Middle frontal gyrus (tissue), 1 donor: ENCODE measurements at regions not wholly inside any gene's neighbourhood (a gene's known extent, or its start where the extent isn't known, plus 50 kb on each side); places are given as distances from the start of the nearest gene placed in this dataset.
"Not testable (repeated sequence)": the region's sequence is repeated elsewhere in the genome, so short reads cannot be mapped to it uniquely, and the experiment has no call there.

Source experiments
- DNase-seq: peaks from one replicate; pipeline ENCODE4 v3.0.0-alpha.2; 2015; ENCODE audit warnings: low spot score; ENCODE audit errors: extremely low spot score

DNA sequence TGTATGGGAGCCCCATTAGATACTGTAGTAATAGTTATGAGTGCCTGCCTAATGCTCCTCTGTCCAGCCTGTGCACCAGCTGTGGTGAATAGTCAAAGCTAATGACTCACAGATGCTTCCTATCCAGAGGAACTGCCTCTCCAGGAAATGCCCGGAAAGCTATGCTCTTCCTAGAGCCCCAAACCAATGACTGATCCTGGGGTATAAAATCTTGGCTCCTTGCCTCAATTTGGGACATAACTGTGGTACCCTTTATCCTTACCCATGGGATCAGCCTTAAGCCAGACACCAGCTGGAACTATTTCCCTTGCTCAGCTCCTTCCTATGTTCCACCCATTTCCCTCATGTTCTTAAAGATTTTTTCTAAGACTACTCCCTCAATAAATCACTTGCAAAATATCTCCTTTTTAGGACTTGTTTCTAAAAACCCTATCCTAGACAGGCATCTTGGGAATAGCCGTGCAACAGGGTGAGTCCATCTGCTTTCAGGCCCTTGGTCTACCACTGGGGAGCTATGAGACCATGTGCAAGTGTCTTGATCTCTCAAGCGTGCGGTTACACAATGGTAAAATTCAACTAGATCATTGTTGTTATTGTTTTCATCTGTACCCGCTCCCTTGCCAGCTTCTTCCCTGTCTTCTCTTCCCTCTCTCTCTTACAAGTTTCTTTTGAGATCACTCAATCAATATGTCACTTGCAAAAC is 283.7 kb downstream of the BTBD3 start:
- DNase-seq: no peak

DNA sequence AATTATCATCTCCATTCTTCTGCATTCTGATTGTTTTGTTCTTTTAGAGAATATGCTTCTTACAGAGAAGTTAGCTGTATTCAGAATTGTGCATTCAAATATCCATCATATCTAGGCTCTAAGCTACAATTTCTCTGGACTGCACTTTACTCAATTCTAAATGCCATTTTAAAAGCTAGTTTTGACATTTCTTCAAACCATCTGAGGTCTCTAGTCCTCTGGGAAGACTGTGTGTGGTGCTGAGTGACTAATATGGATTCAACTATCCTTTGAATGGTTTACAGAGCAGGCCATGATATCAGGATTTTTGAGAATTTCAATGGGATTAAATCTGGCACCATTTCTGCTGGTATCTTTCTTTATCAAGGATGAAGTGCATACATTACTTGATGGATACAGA is 285.7 kb downstream of the BTBD3 start:
- no peak for DNase-seq

DNA sequence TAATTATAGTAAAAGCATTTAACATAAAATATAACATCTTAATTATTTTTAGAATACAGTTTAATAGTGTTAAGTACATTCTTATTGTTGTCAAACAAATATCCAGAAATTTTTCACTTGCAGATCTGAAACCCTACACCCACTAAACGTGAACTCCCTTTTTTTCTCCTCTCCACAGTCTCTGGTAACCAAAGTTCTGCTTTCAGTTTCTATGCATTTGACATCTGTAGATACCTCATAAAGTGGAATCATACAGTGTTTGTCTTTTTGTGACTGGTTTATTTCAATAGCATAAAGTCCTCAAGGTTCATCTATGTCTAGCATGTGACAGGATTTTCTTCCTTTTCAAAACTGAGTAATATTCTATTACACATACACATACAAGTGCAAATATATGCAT is 286.3 kb downstream of the BTBD3 start:
- no peak for DNase-seq

DNA sequence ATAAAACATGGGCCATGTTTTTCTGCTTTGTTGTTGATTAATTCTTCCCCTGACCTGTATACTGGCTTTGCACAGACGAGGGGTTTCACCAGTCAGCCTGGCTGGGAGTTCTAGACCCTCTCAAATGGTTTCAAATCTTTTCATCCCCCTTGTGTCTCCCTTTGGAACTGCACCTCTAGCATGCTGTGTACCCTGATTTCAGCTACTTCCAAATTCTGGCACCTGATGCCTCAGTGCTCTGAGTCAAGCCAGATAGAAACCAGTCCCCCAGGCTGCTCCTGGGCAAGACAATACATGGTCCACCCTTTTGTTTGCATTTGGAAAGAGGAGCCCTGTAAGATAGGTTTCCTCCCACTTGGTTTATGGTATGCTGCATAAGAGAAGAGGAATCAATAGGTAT is 290.2 kb downstream of the BTBD3 start:
- no peak for DNase-seq

DNA sequence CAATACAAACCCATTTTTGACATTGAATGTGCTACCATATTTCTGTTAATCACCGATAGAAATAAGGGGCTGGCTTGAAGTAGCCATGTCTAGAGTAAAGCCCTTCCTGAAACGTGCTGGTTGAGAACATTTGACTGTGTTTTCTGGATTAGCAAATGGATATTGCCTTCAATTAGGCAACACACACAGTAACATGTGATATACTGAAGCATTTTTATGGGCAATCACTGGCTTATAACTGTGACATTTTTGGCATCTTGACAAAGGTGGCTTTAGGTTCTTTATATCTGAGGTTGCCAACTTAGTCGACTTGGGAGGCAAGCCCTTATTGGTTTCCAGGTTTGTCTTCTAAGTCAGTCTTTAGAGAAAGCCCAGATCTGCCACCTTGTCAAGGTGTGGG is 292.9 kb downstream of the BTBD3 start:
- DNase-seq: no peak

DNA sequence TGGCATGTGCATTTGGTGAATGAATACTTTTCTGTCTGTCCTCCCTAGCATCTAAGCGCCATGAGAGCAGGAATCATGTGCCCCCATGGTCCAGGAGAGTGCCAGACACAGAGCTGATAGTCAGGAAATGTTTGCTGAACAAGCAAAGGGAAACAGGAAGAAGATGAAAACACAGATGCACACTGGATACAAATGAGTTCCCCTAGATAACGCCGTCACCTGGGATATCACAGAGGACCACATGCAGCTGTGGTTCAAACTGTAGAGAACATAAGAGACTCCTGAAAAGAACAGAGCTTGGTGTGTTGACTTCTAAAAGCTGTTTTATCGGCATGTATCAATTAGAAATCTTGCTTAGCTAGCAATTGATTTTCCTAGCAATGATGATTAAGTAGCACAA is 293.7 kb downstream of the BTBD3 start:
- DNase-seq: no peak

DNA sequence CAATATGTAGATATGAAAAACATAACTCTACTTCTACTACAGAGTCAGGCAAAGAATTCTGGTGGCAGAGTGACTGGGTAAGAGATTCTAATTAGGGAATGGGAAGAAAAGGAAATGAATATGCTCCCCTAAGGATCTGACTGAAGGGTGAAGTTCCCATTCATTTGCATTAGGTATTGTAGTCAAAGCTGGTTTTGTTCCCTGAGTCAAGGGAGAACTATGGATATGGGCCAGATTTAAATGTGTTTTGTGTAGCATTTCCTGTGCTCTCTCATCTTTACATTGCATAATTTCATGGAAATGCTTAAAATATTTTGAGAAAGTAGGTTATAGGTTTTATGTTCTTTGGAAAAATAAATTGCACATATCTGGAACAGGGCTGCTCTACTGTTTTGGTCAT is 299.7 kb downstream of the BTBD3 start:
- no peak for DNase-seq

DNA sequence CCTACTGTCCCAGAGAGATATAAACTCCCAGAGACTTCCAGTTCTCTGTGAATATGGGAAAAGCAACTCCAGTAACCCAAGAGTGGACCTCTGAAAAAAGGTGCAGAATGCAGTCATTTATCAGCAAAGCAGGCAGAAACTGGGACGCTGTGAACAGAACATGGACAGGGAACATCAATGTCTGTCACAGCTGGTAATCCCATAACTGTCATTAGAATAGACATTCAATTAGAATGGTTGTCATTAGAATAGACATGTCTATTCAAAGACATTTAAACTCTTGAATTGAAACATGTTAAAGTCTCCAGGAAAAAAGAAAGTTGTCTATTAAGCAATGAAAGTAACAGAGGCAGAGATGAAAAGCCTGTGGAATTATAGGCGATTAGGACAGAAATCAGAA is 302.1 kb downstream of the BTBD3 start:
- no peak for DNase-seq

DNA sequence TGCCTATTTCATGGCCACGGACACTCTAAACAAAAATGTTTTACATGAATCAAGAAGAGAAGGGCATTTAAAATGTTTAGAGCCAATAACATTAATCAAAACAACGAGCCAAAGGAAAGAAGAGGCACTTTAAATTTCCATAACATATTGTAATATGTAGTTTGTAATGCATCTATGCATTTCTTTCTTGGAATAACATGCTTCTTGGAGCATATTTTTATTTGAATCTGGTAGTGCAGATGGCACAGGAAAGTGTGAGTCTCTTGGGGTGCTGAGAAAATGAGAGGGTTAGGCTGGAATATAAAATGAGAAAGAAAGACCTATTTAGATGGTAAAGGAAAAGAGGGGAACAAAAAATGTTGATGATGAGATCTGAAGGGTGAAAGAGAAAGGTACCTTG is 305.4 kb downstream of the BTBD3 start:
- peak; percentile 26 for DNase-seq

DNA sequence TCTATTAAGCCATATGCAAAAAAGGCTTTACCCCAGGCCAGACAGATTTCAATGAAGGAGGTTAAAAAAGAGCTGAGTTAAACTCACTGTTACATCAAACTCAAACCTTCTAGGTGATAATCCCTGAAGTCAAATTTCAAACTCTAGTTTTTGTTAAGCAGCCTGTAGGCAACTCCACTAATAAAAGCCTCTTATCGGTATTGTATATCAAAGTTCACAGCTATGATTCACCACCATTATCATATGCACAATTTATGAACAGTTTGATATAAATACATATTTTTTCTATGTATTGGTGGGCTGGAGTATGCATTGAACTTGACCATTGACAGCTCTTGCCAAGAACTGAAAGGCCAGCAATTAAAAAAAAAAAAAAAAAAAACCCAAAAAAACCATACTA is 308.2 kb downstream of the BTBD3 start:
- no peak for DNase-seq

DNA sequence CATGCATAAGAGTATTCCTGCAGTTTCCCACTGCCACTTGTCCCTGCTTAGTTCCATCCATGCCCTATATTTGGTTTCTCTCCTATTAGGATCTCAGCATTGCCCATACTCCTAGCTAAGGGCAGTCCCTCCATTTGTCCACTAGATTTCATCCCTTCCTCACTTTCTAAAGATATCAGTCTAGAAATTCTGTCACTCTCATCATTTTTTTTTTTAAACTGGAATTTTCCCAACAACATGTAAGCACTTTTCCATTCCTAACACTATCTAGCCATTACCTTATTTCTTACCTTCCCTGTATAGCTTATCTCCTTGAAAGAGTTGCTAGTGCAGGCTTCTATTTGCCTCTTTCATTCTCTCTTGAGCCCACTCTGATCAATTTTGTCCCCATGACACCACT is 312.2 kb downstream of the BTBD3 start:
- no peak for DNase-seq

DNA sequence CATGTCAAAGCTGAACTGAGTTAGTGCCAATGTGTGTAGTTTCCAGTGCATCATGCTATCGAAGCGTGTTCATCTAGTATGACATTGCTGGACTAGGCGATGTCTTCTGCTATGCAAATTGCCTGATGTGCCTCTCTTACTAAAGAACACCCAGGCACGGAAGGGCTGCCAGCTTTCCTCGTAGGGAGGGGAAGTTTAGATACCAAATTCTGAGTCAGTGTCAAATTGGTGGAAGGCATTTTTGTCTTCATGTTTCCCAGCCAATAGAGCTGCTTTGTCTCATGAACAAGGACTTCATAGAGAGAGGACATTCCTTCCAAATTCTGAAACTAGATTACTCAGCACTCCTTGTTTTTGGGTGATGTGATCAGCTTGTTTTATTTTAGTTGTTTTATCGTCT is 320.1 kb downstream of the BTBD3 start:
- peak; percentile 79 for DNase-seq

DNA sequence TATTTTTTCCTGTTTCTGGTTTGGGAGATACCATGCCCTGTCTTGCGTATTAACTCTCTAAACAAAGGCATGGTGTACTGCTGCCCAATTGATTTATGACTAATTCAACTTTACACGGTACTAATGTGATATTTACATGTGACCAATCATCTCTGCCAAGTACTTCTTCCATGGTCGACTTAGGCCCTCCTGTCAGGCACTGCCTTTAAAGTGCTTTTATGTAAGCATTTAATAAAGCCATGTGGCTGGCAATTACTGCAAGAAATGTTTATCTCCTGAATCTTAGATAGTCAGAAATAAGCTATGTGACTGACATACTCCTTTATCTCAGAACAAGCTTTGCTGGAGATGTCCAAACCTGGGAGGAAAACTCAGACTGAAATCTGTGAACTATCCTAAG is 323.4 kb downstream of the BTBD3 start:
- no peak for DNase-seq

DNA sequence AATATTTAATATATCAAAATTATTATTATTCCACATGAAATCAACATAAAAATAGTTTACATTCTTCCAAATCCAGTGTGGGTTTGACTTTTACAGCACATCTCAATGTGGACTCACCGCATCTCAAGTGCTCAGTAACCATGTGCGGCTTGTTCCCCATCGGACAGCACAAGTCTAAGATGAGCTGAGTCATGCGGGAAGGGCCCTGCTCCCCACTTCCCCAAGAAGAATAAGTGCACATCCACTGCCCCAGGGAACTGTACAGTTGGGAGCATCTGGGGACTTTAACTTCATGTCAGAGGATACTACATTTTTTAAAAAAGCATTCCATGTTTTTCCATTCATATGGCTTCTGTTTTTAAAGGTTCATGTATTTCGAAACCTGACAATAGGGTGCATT is 325.6 kb downstream of the BTBD3 start:
- DNase-seq: no peak

DNA sequence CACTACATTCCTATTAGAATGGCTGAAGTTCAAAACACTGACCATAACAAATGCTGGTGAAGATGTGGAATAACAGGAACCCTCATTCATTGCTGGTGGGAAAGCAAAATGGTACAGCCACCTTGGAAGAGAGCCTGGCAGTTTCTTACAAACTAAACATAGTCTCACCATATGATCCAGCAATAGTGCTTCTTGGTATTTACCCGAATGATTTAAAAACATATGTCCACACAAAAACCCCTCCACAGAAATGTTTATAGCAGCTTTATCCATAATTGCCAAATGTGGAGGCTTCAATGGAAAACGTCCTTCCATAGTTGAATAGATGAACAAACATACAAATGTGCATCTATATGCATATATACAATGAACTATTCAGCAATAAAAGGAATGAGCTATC is 330.8 kb downstream of the BTBD3 start:
- DNase-seq: no peak

DNA sequence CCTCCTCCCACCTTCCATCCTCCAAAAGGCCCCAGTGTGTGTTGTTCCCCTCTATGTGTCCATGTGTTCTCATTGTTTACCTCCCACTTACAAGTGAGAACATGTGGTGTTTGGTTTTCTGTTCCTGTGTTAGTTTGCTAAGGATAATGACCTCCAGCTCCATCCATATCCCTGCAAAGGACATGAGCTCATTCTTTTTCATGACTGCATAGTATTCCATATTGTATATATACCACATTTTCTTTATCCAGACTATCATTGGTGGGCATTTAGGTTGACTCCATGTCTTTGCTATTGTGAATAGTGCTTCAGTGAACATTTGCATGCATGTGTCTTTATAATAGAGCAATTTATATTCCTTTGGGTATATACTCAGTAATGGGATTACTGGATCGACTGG is 333.0 kb downstream of the BTBD3 start:
- not testable (repeated sequence) for DNase-seq

DNA sequence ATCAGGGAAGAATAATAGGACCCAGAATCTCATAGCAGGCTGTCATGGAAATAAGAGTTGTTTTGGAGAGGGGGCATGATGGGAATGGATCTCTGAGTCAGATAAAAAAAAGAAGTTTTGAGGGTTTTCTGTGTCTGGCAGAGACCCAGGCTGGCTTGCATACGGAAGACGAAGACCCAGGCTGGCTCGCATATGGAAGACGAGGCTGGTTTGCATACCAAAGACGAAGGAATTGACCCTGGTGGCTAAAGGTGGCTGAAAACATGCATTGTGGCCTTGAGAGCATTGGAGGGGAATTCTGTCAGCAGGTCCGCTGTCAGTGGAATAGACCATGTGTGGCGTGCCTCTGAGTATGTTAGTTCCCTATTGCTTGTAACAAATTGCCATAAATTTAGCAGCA is 335.1 kb downstream of the BTBD3 start:
- DNase-seq: no peak

DNA sequence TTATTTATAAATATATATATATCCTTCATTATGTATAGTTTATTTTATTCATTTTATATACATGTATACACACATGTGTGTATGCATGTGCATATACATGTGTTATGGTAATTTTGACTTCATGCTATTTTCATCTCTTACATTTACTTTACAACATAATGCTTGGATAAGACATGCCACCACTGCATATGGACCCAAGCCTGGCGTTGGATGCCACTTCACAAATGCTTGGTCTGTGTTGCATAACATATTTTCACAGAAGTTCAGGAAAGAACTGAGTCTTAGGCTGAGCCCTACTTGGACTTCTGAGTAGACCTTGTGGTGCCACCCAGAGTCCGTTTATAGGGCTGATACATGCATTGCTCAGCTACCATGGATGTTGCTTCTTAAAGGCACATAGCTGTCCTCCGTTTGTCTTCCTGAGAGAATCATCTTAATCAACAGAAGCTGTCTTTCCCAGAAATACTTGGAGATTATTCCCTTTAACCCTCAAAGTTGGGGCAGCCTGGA is 337.8 kb downstream of the BTBD3 start:
- no peak for DNase-seq

DNA sequence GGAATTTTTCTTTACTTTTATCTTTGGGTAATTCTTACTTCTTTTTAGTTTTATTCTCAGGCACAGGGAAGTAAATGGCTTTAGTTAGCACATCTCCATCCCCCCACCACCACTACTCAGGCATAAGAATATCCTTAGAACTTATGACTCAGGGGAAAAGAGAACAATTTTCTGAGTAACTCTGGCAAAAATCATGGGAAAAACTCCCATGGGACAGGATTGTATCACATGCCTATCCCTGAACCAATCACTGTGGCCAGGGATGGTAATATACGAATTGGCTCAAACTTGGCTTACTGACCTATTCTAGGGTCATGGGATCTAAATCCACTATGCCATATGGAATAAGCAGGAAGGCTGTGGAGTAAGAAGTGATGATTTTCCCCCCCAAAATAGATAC is 339.1 kb downstream of the BTBD3 start:
- DNase-seq: no peak

DNA sequence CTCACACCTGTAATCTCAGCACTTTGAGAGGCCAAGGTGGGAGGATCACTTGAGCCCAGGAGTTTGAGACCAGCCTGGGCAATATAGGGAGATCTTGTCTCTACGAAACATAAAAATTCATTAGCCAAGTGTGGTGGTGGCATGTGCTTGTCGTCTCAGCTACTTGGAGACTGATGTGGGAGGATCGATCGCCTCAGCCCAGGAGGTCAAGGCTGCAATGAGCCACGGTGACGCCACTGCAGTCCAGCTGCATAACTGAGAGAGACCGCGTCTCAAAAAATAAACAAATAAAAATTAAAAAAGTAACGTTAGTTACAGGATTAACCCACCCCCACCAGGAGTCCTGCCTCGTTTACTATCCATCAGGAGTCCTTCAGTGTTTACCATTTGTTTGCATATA is 345.1 kb downstream of the BTBD3 start:
- DNase-seq: no peak

DNA sequence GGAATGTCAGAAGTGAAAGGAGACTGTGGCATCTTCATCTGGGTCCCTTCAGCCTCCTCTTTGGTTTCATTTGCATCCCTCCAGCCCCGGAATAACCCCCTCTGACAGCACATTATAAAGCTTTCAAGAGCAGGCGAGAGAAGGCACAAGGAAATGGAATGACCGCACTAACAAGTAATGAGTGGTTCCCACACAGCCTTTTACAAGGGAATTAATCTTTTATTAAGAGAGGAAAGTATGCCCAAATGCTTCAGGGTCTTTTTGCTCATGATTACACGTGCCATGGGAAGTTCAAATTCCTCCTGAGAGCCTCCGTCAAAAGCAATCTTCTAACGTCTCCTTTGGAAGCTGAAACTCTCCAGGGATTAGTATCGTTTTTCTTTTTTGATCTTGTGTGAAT is 347.0 kb downstream of the BTBD3 start:
- DNase-seq: no peak

DNA sequence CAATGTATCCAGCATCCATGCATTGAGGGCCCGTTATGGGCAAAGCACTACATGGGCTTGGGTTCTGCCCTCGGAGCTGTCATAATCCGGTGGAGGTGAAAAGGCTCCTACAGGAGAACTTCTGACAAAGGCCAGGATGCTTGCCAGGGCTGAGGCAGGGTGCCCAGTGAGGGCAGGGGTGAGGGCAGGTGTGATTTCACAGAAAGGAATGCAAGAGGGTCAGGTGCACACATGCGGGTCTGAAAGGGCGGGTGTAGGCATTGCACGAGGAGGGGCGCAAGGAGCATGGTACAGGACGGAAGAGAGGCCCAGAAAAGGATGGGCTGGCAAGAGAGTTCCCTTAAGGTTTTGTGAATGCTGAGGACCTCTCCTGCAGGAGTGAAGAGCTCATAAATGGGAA is 348.0 kb downstream of the BTBD3 start:
- DNase-seq: no peak

DNA sequence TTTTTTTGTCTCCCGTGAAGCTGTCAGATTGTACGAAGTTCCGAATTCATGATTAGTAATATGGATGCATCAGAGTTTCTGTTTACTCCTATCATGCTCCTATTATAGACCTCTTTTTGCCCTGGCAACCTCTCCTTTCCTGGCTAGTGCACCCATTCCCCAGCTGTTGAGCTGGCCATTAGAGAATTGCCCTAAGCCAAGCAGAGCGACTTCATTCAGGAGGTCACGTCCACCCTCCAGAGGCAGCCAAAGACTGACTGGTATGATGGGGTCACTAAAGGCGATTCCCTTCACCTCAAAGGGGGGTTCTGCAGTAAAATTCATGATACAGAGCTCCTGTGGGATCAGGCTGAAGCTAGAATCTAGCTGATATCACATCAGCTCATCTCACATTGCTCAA is 351.9 kb downstream of the BTBD3 start:
- DNase-seq: no peak

DNA sequence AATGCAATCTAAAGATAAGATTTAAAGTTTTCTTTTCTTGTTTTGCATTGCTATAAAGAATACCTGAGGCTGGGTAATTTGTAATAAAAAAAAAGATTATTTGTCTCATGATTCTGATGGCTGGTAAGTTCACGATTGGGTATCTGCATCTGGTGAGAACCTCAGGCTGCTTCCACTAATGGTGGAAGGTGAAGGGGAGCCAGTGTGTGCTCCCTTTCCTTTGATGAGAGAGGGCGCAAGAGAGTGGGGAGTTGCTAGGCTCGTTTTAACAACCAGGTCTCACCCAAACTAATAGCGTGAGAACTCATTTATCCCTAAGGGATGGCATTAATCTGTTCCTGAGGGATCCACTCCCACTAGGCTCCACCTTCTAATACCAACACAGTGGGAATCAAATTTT is 353.2 kb downstream of the BTBD3 start:
- no peak for DNase-seq
